GM12878 (cell line): ENCODE measurements at regions not wholly inside any gene's neighbourhood (a gene's known extent, or its start where the extent isn't known, plus 50 kb on each side); places are given as distances from the start of the nearest gene placed in this dataset.

ENCODE experiments used
- ATAC-seq: fragments of 200-7000 bp; cut with Tn5 transposase; 3 replicates; pipeline ENCODE4 v1.9.1; 2020; ENCODE audit warnings: mild to moderate bottlenecking, moderate library complexity
- BruUV-seq: library from RNA; stranded (reverse); fragments of 400-500 nt; replicated peaks from 2 replicates; lab custom pipeline; 2021; lab: Mats Ljungman, UMichigan
- CTCF ChIA-PET: fragments of 300-600 bp; sonication (Branson Sonifier 250); formaldehyde crosslinking; extraction: SDS; loops from one replicate; lab custom pipeline; 2021; ENCODE audit warnings: inconsistent platforms; lab: Yijun Ruan, JAX
- POLR2A ChIA-PET: fragments of 350-600 bp; formaldehyde crosslinking; extraction: SDS; loops from one replicate; lab custom pipeline; 2021; ENCODE audit warnings: inconsistent platforms; lab: Charles Lee
- RAD21 ChIA-PET: fragments of 300-600 bp; sonication (Branson Sonifier 250); formaldehyde crosslinking; loops from one replicate; lab custom pipeline; 2023; ENCODE audit warnings: antibody characterized with exemption; ENCODE audit not compliant: unreplicated experiment; lab: Charles Lee
- SMC1A ChIA-PET: fragments of 300-600 bp; sonication (Branson Sonifier 250); formaldehyde crosslinking; loops from one replicate; lab custom pipeline; 2023; ENCODE audit not compliant: unreplicated experiment, uncharacterized antibody; lab: Charles Lee
- DNase-seq: peaks from one replicate; pipeline ENCODE4 v3.0.0-alpha.2; 2011; ENCODE audit warnings: low read depth, low spot score
- FAIRE-seq: peaks from 3 replicates; lab custom pipeline; 2011; peaks lifted over from hg19 to GRCh38; lab: Jason Lieb, UNC
- H2AFZ ChIP-seq: 2 replicates; pipeline ENCODE4 v1.6.0; 2011; ENCODE audit warnings: low read depth, low read length, control low read depth; ENCODE audit not compliant: control insufficient read depth
- H3K27ac ChIP-seq: 2 replicates; pipeline ENCODE4 v1.5.1; 2011; ENCODE audit warnings: control low read depth; ENCODE audit not compliant: control insufficient read depth, insufficient read depth
- H3K27me3 ChIP-seq, 2 experiments: replicated peaks in 1 of 2; 2 replicates each; pipeline versions ENCODE4 v1.6.0 to v1.6.1; 2011; ENCODE audit warnings: low read length in 1 of 2; ENCODE audit not compliant: control insufficient read depth in 2 of 2, insufficient read depth in 2 of 2
- H3K36me3 ChIP-seq, 2 experiments: 2 replicates each; pipeline ENCODE4 v1.5.1; 2011; ENCODE audit warnings: low read length in 1 of 2; ENCODE audit not compliant: control insufficient read depth in 2 of 2, insufficient read depth in 2 of 2
- H3K4me1 ChIP-seq: 2 replicates; pipeline ENCODE4 v1.6.1; 2011; ENCODE audit warnings: mild to moderate bottlenecking, low read length, moderate library complexity, mixed read lengths; ENCODE audit not compliant: control insufficient read depth, insufficient read depth
- H3K4me2 ChIP-seq: 2 replicates; pipeline ENCODE4 v1.6.0; 2011; ENCODE audit warnings: control low read depth; ENCODE audit not compliant: control insufficient read depth, insufficient read depth
- H3K4me3 ChIP-seq: fragments of 200-600 bp; sonication (generic); 2 replicates; pipeline ENCODE4 v1.5.1; 2016
- H3K79me2 ChIP-seq: 2 replicates; pipeline ENCODE4 v1.6.0; 2011; ENCODE audit warnings: low read length; ENCODE audit not compliant: control insufficient read depth, insufficient read depth
- H3K9ac ChIP-seq: 2 replicates; pipeline ENCODE4 v1.8.0; 2011; ENCODE audit warnings: low read length, control low read depth, mixed read lengths; ENCODE audit not compliant: control insufficient read depth, insufficient read depth
- H3K9me3 ChIP-seq: replicated peaks from 3 replicates; pipeline ENCODE4 v1.5.1; 2011; ENCODE audit warnings: mild to moderate bottlenecking, low read length; ENCODE audit not compliant: control insufficient read depth, insufficient read depth
- H4K20me1 ChIP-seq: 2 replicates; pipeline ENCODE4 v1.6.0; 2011; ENCODE audit not compliant: control insufficient read depth, insufficient read depth
- BHLHE40 ChIP-seq, 2 experiments: fragments of 450-650 bp in 1 of 2; IDR thresholded peaks; 2 replicates each; pipeline ENCODE4 v1.6.1; 2011 to 2017; ENCODE audit warnings: low read depth in 2 of 2, borderline replicate concordance in 1 of 2, improper control_type of control experiment in 1 of 2, low read length in 1 of 2, mild to moderate bottlenecking in 1 of 2
- FOXK2 ChIP-seq: fragments of 450-650 bp; IDR thresholded peaks from 2 replicates; pipeline ENCODE4 v1.6.1; 2017; ENCODE audit warnings: mild to moderate bottlenecking, moderate library complexity
- HDAC2 ChIP-seq: fragments of 200-600 bp; sonication (generic); IDR thresholded peaks from 2 replicates; pipeline ENCODE4 v1.6.1; 2017
- IKZF1 ChIP-seq: fragments of 450-650 bp; conservative IDR thresholded peaks from 2 replicates; pipeline ENCODE4 v1.6.1; 2017; ENCODE audit warnings: antibody characterized with exemption, mild to moderate bottlenecking
- NKRF ChIP-seq: fragments of 450-650 bp; conservative IDR thresholded peaks from 2 replicates; pipeline ENCODE4 v1.6.1; 2017; ENCODE audit warnings: mild to moderate bottlenecking, moderate library complexity
- PAX8 ChIP-seq: fragments of 450-650 bp; IDR thresholded peaks from 2 replicates; pipeline ENCODE4 v1.6.1; 2017; ENCODE audit warnings: mild to moderate bottlenecking, moderate library complexity
- RFX5 ChIP-seq: IDR thresholded peaks from 2 replicates; pipeline ENCODE4 v1.6.1; 2011; ENCODE audit warnings: low read depth, low read length, improper control_type of control experiment
- WRNIP1 ChIP-seq: IDR thresholded peaks from 2 replicates; pipeline ENCODE4 v1.6.1; 2011; ENCODE audit warnings: low read depth, low read length, improper control_type of control experiment, borderline replicate concordance
- YY1 ChIP-seq: IDR thresholded peaks from 2 replicates; pipeline ENCODE4 v1.6.1; 2011; ENCODE audit warnings: low read depth, mild to moderate bottlenecking, low read length
- ZBED1 ChIP-seq: IDR thresholded peaks from 2 replicates; pipeline ENCODE4 v1.6.1; 2016; ENCODE audit warnings: borderline replicate concordance
- ZBTB33 ChIP-seq: fragments of 450-650 bp; IDR thresholded peaks from 2 replicates; pipeline ENCODE4 v1.6.1; 2017; ENCODE audit warnings: mild to moderate bottlenecking
- ZNF592 ChIP-seq: fragments of 450-650 bp; IDR thresholded peaks from 2 replicates; pipeline ENCODE4 v1.6.1; 2017; ENCODE audit warnings: mild to moderate bottlenecking, moderate library complexity
- ZNF622 ChIP-seq: fragments of 450-650 bp; IDR thresholded peaks from 2 replicates; pipeline ENCODE4 v1.6.1; 2017; ENCODE audit warnings: mild to moderate bottlenecking, inconsistent platforms
- ZSCAN29 ChIP-seq: fragments of 450-650 bp; IDR thresholded peaks from 2 replicates; pipeline ENCODE4 v1.6.1; 2017; ENCODE audit warnings: mild to moderate bottlenecking, moderate library complexity
- ZZZ3 ChIP-seq: IDR thresholded peaks from 2 replicates; pipeline ENCODE4 v1.6.1; 2011; ENCODE audit warnings: low read depth; ENCODE audit not compliant: control insufficient read depth, insufficient read length
- WGBS: methylation state at CpG from one replicate; pipeline ENCODE4 v1.1.6; 2016; ENCODE audit warnings: low lambda C conversion rate; ENCODE audit not compliant: insufficient replicate concordance, insufficient coverage; ENCODE audit errors: missing lambda C conversion rate; 5-methylcytosine and 5-hydroxymethylcytosine counted together
- in situ Hi-C: fragments of 300-500 bp; cut with MboI; formaldehyde crosslinking; loops from 9 replicates; pipeline ENCODE4 v1.14.3; 2018; ENCODE audit warnings: mixed read lengths
- intact Hi-C: fragments of 100-400 bp; cut with micrococcal nuclease; formaldehyde crosslinking; loops from one replicate; pipeline ENCODE4 v1.14.2; 2022; ENCODE audit not compliant: unreplicated experiment

GRCh38 chr6:44564906-44565524 lies 177.5 kb downstream of the CDC5L start (continued):
- TF ChIP-seq ZNF592 (no peak), YY1 (no peak), ZZZ3 (no peak), ZSCAN29 (no peak)

- 43% methylated on average over 4 of the region's 4 CpGs for WGBS
- SMC1A ChIA-PET: no interaction called here
Observed at GRCh38 chr6:44567406-44567805, 179.9 kb downstream of the CDC5L start.

More at GRCh38 chr6:44567406-44567805, 179.9 kb downstream of the CDC5L start:
- no TSS peak for BruUV-seq
- Histone ChIP-seq H3K79me2 (no peaks in the 10 kb centered on the region), H4K20me1 (no peaks in the 10 kb centered on the region; the same call in 1 of the 2 replicates), H2AFZ (no peak overlapping the region), H3K9me3 (no peaks in the 10 kb centered on the region), H3K36me3 (no peaks in the 10 kb centered on the region), H3K4me2 (no peak overlapping the region), H3K4me1 (peaks cover 6% of the 10 kb centered on the region; the same call in 1 of the 2 replicates), H3K27me3 (0 out of 4 replicates have a peak, but pooled peaks cover 0 to 2% of the 10 kb centered on the region in 2 experiments), H3K27ac (no peak overlapping the region), H3K9ac (no peak overlapping the region), H3K4me3 (no peak overlapping the region)
- in situ Hi-C loops: no loop called here
- TF ChIP-seq IKZF1: no peak
- TF ChIP-seq ZBED1: no peak
- no peak for TF ChIP-seq PAX8
- no peak for TF ChIP-seq NKRF
- no peak for TF ChIP-seq ZNF622
- TF ChIP-seq WRNIP1: no peak
- TF ChIP-seq HDAC2: no peak
- no peak for TF ChIP-seq ZBTB33
- no peak for TF ChIP-seq BHLHE40 (IDR thresholded peaks at IDR 0.05; ENCODE audit: borderline replicate concordance in 1 of 2, low read depth in 2 of 2, low read length in 1 of 2)
- no peak for TF ChIP-seq RFX5
- TF ChIP-seq FOXK2: no peak
- POLR2A ChIA-PET: no interaction called here
- RAD21 ChIA-PET: no interaction called here
- CTCF ChIA-PET: interaction anchor here (0.7 to 1.0 kb wide), 2 partner anchors 28 to 1355 kb away, joined by 3 read pairs; no protein-coding TSS in a partner anchor
- DNase-seq (no peak), ATAC-seq (no peak), FAIRE-seq (no peak)
- intact Hi-C loops: no loop called here
